GM12873 (cell line): ENCODE measurements at regions not wholly inside any gene's neighbourhood (a gene's known extent, or its start where the extent isn't known, plus 50 kb on each side); places are given as distances from the start of the nearest gene placed in this dataset.

ENCODE experiments used
- TF ChIP-seq, protein P1 (sequence below): IDR thresholded peaks from 2 replicates; pipeline ENCODE4 v1.5.1; 2012; ENCODE audit warnings: low read depth, mild to moderate bottlenecking, moderate library complexity, low read length, control low read depth; ENCODE audit not compliant: insufficient read depth; ENCODE audit errors: missing control alignments

DNA sequence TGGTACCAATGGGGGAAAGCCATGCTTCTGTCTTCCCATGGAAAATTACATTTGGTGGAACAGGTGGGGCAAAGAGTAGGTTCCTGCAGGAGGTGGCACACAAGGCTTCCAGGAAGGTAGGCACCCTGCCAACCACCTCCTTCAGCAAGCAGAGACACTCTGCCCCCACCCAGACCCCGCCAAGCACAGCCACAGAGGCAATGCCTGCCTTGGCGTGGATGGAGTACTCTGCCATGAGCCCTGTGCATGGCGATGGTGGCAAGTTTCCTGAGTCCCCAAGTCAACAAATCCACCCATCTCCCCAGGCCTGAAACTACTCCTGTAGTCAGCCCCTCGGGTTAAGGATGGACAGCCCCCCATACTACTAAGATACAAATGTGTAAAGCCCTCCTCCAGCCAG is 119.2 kb upstream of the GNAO1 start:
- TF ChIP-seq, protein P1, sequence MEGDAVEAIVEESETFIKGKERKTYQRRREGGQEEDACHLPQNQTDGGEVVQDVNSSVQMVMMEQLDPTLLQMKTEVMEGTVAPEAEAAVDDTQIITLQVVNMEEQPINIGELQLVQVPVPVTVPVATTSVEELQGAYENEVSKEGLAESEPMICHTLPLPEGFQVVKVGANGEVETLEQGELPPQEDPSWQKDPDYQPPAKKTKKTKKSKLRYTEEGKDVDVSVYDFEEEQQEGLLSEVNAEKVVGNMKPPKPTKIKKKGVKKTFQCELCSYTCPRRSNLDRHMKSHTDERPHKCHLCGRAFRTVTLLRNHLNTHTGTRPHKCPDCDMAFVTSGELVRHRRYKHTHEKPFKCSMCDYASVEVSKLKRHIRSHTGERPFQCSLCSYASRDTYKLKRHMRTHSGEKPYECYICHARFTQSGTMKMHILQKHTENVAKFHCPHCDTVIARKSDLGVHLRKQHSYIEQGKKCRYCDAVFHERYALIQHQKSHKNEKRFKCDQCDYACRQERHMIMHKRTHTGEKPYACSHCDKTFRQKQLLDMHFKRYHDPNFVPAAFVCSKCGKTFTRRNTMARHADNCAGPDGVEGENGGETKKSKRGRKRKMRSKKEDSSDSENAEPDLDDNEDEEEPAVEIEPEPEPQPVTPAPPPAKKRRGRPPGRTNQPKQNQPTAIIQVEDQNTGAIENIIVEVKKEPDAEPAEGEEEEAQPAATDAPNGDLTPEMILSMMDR, result no peak

DNA sequence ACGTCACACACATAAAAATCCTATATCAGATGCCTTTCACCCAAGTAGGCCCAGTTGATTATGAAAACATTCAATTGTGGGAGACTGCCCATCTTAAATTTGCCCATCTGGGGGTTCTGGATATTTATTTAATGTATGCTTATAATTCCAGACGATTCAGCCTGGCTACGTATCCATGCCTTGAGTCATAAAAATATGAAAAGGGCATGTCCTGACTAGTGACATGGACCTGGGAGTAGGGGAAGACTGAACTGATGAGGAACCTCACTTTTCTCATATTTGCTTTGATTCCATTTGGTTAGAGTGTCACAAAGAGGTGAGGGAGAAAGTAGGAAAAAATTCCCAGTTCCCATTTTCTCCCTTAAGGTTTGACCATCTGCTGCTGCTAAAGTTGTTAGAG is 122.5 kb upstream of the GNAO1 start:
- TF ChIP-seq, protein P1, result no peak

DNA sequence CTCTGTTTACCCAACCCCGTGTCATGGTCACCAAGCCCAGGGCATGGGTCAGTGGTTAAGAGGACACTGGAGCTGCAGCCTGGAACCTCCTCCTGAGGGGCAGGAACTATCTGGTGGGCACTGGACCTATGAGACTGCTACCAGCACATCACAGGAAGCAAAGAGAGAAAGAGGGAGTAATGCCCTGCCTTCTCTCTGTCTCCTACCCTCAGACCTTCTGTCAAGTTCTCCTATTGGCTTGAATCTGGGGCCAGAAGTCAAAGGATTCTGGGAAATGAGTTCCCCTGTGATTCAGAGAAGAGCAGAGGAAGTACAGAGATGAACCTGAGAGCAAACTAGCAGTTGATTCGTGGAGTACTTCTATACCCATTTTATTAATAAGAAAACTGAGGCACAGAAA is 123.0 kb upstream of the GNAO1 start:
- TF ChIP-seq, protein P1, result no peak

GRCh38 chr16:56067406-56067805 is 123.9 kb upstream of the GNAO1 start:
- TF ChIP-seq, protein P1, result no peak

DNA sequence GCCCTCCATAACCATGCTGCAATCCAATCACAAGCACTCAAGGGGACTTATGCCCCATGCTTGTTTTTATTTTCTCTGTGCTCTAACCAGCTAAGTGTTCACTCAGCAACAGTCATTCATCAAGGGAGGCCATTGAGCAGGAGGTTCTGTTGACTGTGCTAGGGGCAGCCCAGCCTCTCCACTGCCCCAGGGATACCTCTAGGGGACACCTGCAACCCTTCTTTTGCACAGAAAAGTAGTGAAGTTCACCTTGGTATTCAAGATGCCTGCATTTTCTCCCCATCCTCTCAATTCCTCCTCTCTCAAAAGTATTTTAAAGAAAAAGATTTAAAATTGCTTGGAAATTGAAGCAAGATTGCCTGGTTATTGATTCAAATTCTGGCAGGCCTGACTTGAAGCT is 124.7 kb upstream of the GNAO1 start:
- TF ChIP-seq, protein P1, result no peak

DNA sequence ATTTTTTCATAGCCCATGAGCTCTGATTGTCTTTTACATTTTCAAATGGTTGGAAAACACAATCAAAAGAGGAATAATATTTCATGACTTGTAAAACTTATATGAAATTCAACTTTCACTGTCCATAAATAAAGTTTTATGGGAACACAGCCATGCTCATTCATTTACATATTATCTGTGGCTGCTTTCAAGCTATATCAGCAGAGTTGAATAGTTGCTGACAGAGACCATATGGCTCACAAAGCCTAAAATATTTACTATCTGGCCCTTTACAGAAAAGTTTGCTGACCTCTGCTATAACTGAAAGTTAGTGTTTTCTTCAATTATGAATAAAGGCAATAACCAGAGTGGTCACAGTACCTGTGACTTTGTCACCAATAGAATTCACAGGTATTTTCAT is 128.2 kb upstream of the GNAO1 start:
- TF ChIP-seq, protein P1, result no peak

GRCh38 chr16:56057151-56057550 is 134.1 kb upstream of the GNAO1 start:
- TF ChIP-seq, protein P1, result no peak

- TF ChIP-seq, protein P1, result no peak
Observed at GRCh38 chr16:56050916-56051315, 140.4 kb upstream of the GNAO1 start.
